ENCODE measurements at regions not wholly inside any gene's neighbourhood (a gene's known extent, or its start where the extent isn't known, plus 50 kb on each side); places are given as distances from the start of the nearest gene placed in this dataset.

DNA sequence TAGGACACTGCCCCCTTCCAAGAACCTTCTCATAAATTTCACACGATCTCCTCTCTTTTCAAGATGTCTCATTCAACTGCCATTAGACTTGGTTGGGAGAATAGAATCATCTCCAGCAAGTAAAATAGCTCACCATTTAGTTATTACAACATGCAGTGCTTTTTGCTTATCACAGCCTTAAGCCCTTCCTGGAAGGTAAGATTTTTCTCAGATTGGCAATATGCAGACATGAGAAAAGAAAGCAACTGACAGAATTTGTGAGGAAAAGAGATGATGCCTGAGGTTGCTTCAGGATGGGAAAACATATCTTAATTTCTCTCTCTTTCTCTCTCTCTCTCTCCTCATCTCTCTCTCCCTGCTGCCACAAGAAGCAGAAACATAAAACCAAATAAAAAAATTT lies 855.1 kb upstream of the ACVR2A start:
- H3K4me1 Mint-ChIP-seq (ENCODE audit: low read depth), result no peaks in the 10 kb centered on the region
- no peak overlapping the region for H3K27ac Mint-ChIP-seq
- no peaks in the 10 kb centered on the region for H3K36me3 Mint-ChIP-seq (ENCODE audit: insufficient read depth)
- H3K27me3 Mint-ChIP-seq, result no peaks in the 10 kb centered on the region
- no peaks in the 10 kb centered on the region for H3K9me3 Mint-ChIP-seq (ENCODE audit: low read depth)
- no peak for DNase-seq (ENCODE audit: low spot score, unreplicated experiment)
- no peak overlapping the region for H3K4me3 Mint-ChIP-seq (ENCODE audit: low read depth)
- TF ChIP-seq, protein P1, sequence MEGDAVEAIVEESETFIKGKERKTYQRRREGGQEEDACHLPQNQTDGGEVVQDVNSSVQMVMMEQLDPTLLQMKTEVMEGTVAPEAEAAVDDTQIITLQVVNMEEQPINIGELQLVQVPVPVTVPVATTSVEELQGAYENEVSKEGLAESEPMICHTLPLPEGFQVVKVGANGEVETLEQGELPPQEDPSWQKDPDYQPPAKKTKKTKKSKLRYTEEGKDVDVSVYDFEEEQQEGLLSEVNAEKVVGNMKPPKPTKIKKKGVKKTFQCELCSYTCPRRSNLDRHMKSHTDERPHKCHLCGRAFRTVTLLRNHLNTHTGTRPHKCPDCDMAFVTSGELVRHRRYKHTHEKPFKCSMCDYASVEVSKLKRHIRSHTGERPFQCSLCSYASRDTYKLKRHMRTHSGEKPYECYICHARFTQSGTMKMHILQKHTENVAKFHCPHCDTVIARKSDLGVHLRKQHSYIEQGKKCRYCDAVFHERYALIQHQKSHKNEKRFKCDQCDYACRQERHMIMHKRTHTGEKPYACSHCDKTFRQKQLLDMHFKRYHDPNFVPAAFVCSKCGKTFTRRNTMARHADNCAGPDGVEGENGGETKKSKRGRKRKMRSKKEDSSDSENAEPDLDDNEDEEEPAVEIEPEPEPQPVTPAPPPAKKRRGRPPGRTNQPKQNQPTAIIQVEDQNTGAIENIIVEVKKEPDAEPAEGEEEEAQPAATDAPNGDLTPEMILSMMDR (IDR thresholded peaks at IDR 0.05; ENCODE audit: unreplicated experiment), result no peak

DNA sequence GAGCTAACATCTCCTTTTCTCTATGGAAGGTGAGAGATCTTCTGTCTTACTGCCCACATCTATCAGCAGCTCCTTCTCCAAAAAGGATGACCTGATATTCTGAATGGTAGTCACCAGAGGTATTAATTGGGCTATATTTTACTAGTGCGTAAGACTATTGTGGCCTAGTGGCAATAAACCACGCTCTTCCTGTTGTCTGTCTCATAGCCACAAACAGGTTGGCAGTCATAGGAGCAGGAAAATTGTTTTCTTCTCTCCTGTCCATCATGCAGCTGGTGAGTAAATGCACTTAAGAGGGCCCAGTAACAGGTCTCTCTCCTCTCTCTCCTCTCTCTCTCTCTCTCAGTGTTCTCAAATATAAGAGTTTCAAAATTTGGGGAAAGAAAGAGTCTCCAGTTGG lies 856.8 kb upstream of the ACVR2A start:
- no peaks in the 10 kb centered on the region for H3K27me3 Mint-ChIP-seq
- no peak overlapping the region for H3K27ac Mint-ChIP-seq
- TF ChIP-seq, protein P1 (IDR thresholded peaks at IDR 0.05; ENCODE audit: unreplicated experiment), result no peak
- DNase-seq (ENCODE audit: low spot score, unreplicated experiment), result no peak
- no peaks in the 10 kb centered on the region for H3K9me3 Mint-ChIP-seq (ENCODE audit: low read depth)
- H3K36me3 Mint-ChIP-seq (ENCODE audit: insufficient read depth), result no peaks in the 10 kb centered on the region
- no peak overlapping the region for H3K4me3 Mint-ChIP-seq (ENCODE audit: low read depth)
- H3K4me1 Mint-ChIP-seq (ENCODE audit: low read depth), result no peaks in the 10 kb centered on the region

DNA sequence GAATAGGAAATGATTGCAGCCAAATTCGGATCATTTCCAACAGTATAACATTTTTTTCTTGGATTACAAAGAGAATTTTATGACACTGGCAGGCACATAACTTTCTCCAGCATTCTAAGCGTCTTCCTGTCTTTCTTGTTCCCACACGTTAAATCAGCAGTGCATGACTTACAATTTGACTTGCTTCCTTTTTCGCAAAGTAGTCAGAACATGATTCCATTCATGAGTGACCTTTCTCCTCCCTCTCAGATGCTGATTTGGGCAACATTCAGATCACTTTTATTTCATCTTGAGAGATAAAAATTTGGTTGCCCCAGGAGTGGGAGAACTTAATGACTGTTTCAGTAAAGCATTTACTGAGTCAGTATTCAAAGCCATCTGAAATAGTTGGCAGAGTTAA lies 858.7 kb upstream of the ACVR2A start:
- Mint-ChIP-seq H3K27ac (no peak overlapping the region), H3K4me3 (ENCODE audit: low read depth) (no peak overlapping the region), H3K27me3 (no peaks in the 10 kb centered on the region), H3K9me3 (ENCODE audit: low read depth) (no peaks in the 10 kb centered on the region), H3K36me3 (ENCODE audit: insufficient read depth) (no peaks in the 10 kb centered on the region), H3K4me1 (ENCODE audit: low read depth) (no peaks in the 10 kb centered on the region)
- no peak for DNase-seq (ENCODE audit: low spot score, unreplicated experiment)
- TF ChIP-seq, protein P1 (IDR thresholded peaks at IDR 0.05; ENCODE audit: unreplicated experiment), result no peak

DNA sequence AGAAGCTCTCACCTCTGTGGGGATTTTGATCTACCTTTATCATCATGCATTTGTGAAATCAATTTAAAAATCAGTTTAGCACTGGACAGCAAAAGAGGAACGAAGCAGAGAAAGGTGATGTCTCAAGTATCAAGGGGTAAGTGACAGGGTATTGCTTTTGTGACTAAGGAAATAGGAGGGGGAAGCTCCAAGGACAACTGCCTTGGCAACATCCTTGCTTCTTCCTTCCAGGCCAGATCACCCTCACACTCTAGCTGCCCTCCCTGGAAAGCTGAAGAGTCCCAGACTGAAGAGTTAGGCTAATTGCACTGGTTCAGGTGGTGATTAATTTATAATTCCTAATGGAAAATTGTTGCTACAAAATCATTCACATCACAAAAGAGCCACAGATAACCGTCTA lies 859.1 kb upstream of the ACVR2A start:
- H3K36me3 Mint-ChIP-seq (ENCODE audit: insufficient read depth), result no peaks in the 10 kb centered on the region
- no peak overlapping the region for H3K27ac Mint-ChIP-seq
- H3K4me1 Mint-ChIP-seq (ENCODE audit: low read depth), result no peaks in the 10 kb centered on the region
- DNase-seq (ENCODE audit: low spot score, unreplicated experiment), result no peak
- H3K4me3 Mint-ChIP-seq (ENCODE audit: low read depth), result no peak overlapping the region
- TF ChIP-seq, protein P1 (IDR thresholded peaks at IDR 0.05; ENCODE audit: unreplicated experiment), result no peak
- H3K27me3 Mint-ChIP-seq, result no peaks in the 10 kb centered on the region
- H3K9me3 Mint-ChIP-seq (ENCODE audit: low read depth), result no peaks in the 10 kb centered on the region

DNA sequence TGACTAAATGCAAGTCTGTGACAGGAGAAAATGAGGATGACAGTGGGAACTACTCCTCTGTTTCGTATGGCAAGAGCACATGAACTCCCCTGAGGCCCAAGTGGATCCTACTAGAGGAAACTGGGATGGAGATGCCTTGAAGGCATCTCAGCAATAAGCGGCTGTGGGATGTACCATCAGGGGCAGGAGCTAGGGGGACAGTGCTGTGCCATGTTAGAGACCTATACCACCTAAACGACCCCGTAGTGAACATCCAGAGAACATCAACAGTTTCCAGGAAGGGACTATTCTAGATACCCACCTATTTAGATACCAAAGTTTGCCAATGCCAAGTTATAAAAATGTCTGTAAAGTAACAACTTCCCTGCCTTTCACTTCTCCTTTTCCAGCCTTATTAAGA lies 860.8 kb upstream of the ACVR2A start:
- Mint-ChIP-seq H3K27ac (no peak overlapping the region), H3K27me3 (no peaks in the 10 kb centered on the region), H3K9me3 (ENCODE audit: low read depth) (no peaks in the 10 kb centered on the region), H3K4me3 (ENCODE audit: low read depth) (no peak overlapping the region), H3K36me3 (ENCODE audit: insufficient read depth) (no peaks in the 10 kb centered on the region), H3K4me1 (ENCODE audit: low read depth) (no peaks in the 10 kb centered on the region)
- TF ChIP-seq, protein P1 (IDR thresholded peaks at IDR 0.05; ENCODE audit: unreplicated experiment), result no peak
- DNase-seq (ENCODE audit: low spot score, unreplicated experiment), result no peak

Data from progenitor cell of endocrine pancreas (in vitro differentiated cells).